C4-2B (cell line): ENCODE measurements at regions not wholly inside any gene's neighbourhood (a gene's known extent, or its start where the extent isn't known, plus 50 kb on each side); places are given as distances from the start of the nearest gene placed in this dataset.

Experiments used
- ZFX ChIP-seq: fragments of 450-650 bp; IDR thresholded peaks from 2 replicates; pipeline ENCODE4 v1.6.1; 2017
- TF ChIP-seq, protein P1 (sequence below): fragments of 450-650 bp; conservative IDR thresholded peaks from 2 replicates; pipeline ENCODE4 v1.5.1; 2017; ENCODE audit warnings: mild to moderate bottlenecking

DNA sequence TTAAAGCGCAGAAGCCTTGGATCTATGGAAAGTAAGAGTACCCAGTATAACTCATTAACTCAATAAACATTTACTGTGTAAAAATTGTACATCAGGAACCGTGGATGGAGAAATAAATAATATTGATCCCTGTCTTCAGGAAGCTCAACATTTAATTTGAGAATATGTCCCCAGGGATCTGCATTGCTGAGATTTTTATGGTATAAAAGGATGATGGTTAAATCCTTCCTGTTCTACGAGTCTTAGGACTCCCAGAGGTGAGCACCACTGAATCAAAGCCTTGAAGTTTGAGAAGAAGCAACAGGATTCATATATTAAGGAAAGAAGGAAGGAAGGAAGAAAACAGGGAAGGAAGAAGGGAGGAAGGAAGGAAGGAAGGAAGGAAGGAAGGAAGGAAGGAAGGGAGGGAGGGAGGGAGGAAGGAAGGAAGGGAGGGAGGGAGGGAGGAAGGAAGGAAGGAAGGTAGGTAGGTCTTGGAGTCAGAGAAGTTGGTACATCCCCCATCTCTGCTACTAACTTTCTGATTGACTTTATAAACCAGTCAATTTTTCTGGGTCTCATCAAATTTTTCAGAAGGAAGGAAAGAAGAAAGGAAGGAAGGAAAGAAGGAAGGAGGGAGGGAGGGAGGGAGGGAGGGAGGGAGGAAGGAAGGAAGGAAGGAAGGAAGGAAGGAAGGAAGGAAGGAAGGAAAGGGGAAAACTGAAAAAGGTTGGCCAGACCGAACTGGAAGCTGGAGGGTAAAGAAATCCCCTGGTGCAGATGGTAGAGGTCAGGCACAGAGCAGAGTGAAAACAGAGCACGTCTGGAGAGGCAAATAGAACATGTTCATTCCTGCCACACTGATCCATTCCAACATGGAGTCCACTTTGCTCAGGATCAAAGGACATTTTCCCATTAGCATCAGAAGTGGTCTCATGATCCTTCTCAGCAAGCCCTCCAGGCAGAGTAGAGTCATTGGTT, 422.2 kb upstream of the CDH11 start:
- TF ChIP-seq, protein P1, sequence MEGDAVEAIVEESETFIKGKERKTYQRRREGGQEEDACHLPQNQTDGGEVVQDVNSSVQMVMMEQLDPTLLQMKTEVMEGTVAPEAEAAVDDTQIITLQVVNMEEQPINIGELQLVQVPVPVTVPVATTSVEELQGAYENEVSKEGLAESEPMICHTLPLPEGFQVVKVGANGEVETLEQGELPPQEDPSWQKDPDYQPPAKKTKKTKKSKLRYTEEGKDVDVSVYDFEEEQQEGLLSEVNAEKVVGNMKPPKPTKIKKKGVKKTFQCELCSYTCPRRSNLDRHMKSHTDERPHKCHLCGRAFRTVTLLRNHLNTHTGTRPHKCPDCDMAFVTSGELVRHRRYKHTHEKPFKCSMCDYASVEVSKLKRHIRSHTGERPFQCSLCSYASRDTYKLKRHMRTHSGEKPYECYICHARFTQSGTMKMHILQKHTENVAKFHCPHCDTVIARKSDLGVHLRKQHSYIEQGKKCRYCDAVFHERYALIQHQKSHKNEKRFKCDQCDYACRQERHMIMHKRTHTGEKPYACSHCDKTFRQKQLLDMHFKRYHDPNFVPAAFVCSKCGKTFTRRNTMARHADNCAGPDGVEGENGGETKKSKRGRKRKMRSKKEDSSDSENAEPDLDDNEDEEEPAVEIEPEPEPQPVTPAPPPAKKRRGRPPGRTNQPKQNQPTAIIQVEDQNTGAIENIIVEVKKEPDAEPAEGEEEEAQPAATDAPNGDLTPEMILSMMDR, result no peak
- TF ChIP-seq ZFX, result no peak
